KMS-11 (cell line): ENCODE measurements at regions not wholly inside any gene's neighbourhood (a gene's known extent, or its start where the extent isn't known, plus 50 kb on each side); places are given as distances from the start of the nearest gene placed in this dataset.

Experiments
- H2AFZ ChIP-seq: fragments of 200-600 bp; sonication (generic); 2 replicates; pipeline ENCODE4 v1.6.1; 2016; ENCODE audit warnings: antibody characterized with exemption, mixed run types, low read depth
- H3K27ac ChIP-seq: fragments of 200-600 bp; sonication (generic); 2 replicates; pipeline ENCODE4 v1.6.1; 2016; ENCODE audit warnings: mild to moderate bottlenecking, mixed run types
- H3K27me3 ChIP-seq: fragments of 200-600 bp; sonication (generic); 2 replicates; pipeline ENCODE4 v1.6.1; 2017; ENCODE audit warnings: mild to moderate bottlenecking, low read depth, mixed run types, moderate library complexity; ENCODE audit not compliant: insufficient read depth
- H3K36me3 ChIP-seq: fragments of 200-600 bp; sonication (generic); 2 replicates; pipeline ENCODE4 v1.6.1; 2017; ENCODE audit warnings: mild to moderate bottlenecking, mixed run types; ENCODE audit not compliant: insufficient read depth
- H3K4me1 ChIP-seq: fragments of 200-600 bp; sonication (generic); 2 replicates; pipeline ENCODE4 v1.6.1; 2016; ENCODE audit warnings: mild to moderate bottlenecking, low read depth, mixed run types; ENCODE audit not compliant: poor library complexity, severe bottlenecking
- H3K4me2 ChIP-seq: fragments of 200-600 bp; sonication (generic); 2 replicates; pipeline ENCODE4 v1.7.0; 2016; ENCODE audit warnings: mild to moderate bottlenecking, mixed run types
- H3K4me3 ChIP-seq: fragments of 200-600 bp; sonication (generic); IDR thresholded peaks from 2 replicates; pipeline ENCODE4 v1.6.1; 2017; ENCODE audit warnings: low read depth, low read length, mixed read lengths; ENCODE audit not compliant: insufficient read depth
- H3K79me2 ChIP-seq: fragments of 200-600 bp; sonication (generic); 2 replicates; pipeline ENCODE4 v1.6.1; 2016; ENCODE audit warnings: low read depth, mixed run types; ENCODE audit not compliant: insufficient read depth
- H3K9ac ChIP-seq: fragments of 200-600 bp; sonication (generic); 2 replicates; pipeline ENCODE4 v1.6.1; 2016; ENCODE audit warnings: mild to moderate bottlenecking, mixed run types
- H4K20me1 ChIP-seq: fragments of 200-600 bp; sonication (generic); 2 replicates; pipeline ENCODE4 v1.6.1; 2016; ENCODE audit warnings: mild to moderate bottlenecking, mixed run types; ENCODE audit not compliant: insufficient read depth
- TF ChIP-seq, protein P1 (sequence below): fragments of 200-600 bp; sonication (generic); conservative IDR thresholded peaks from 2 replicates; pipeline ENCODE4 v1.6.1; 2017; ENCODE audit warnings: low read depth, mild to moderate bottlenecking, antibody characterized with exemption, low read length, moderate library complexity, mixed read lengths

DNA sequence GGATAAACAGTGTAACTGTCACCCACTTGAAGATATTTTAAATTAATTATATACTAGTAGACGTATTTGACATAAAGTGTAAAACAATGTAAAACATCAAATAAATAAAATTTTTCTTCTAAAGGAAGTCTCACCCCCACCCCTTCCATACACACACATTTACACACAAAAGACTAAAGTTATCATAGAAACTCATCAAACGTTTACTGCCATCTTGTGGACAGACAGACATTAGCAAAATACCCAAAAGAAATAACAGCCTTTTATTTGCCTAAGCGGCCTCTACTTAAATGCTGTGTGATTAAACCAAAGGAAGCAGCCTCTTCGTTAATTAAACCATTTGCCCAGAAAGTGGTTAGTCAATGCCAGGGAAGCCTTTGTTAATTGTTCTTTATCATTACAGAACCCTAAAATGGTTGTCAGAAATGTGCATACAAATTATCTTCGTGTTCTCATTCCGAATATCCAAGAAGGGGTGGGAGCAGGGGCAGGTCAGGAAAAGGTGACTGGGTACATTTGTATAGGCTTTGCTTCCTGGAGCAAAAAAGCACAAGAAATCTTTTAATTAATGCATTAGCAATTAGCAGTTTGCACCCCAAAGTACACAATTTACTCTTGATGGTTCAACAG, 176.2 kb upstream of the SASH1 start:
- Histone ChIP-seq H3K9ac (no peak overlapping the region), H3K36me3 (no peaks in the 10 kb centered on the region), H3K79me2 (no peaks in the 10 kb centered on the region), H2AFZ (no peak overlapping the region), H3K4me1 (no peaks in the 10 kb centered on the region), H3K27me3 (no peaks in the 10 kb centered on the region), H4K20me1 (no peaks in the 10 kb centered on the region), H3K4me2 (no peak overlapping the region), H3K4me3 (no peak overlapping the region), H3K27ac (no peak overlapping the region)
- TF ChIP-seq, protein P1, sequence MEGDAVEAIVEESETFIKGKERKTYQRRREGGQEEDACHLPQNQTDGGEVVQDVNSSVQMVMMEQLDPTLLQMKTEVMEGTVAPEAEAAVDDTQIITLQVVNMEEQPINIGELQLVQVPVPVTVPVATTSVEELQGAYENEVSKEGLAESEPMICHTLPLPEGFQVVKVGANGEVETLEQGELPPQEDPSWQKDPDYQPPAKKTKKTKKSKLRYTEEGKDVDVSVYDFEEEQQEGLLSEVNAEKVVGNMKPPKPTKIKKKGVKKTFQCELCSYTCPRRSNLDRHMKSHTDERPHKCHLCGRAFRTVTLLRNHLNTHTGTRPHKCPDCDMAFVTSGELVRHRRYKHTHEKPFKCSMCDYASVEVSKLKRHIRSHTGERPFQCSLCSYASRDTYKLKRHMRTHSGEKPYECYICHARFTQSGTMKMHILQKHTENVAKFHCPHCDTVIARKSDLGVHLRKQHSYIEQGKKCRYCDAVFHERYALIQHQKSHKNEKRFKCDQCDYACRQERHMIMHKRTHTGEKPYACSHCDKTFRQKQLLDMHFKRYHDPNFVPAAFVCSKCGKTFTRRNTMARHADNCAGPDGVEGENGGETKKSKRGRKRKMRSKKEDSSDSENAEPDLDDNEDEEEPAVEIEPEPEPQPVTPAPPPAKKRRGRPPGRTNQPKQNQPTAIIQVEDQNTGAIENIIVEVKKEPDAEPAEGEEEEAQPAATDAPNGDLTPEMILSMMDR: peak; percentile 63

DNA sequence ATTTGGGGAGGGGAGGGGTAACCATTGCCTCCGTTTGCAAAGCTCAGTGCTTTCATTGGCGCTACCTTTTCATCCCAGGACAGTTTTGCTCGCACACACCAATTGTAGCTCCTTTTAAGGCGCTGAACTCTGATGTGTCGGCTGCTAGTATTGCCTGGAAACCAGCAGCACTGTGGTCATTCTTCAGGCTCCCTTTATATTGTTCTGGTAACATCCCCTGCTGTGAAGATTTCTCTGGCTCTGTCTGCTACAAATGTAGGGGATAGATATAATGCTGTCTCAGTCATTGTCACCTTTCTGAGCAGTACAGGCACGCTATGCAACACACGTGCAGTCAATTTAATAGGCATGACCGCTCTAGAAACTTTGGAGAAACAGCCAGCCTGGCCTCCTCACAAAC, 172.9 kb upstream of the SASH1 start:
- Histone ChIP-seq H2AFZ (no peak overlapping the region), H3K4me2 (no peak overlapping the region), H3K27me3 (no peaks in the 10 kb centered on the region), H3K4me1 (no peaks in the 10 kb centered on the region), H3K36me3 (no peaks in the 10 kb centered on the region), H3K4me3 (no peak overlapping the region), H3K27ac (no peak overlapping the region), H3K9ac (no peak overlapping the region), H3K79me2 (no peaks in the 10 kb centered on the region), H4K20me1 (no peaks in the 10 kb centered on the region)
- TF ChIP-seq, protein P1: no peak

DNA sequence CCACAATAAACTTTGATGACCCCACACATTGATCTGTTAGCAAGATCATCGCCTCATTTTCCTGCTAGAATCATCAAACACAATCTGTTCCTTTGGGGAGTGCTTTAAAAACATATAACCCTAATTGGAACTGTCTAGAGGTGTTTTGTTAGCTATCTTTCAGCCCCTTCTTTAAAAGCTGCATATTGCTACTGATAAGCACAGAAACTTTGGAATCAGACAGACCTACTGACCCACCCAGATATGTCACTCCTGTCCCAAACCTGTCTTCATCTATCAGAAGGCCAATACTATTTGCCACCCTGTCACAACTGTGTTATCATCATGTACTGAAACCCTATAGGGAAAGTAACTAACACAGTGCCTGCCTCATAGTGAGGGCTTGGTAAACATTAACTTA, 172.4 kb upstream of the SASH1 start:
- Histone ChIP-seq H3K79me2 (no peaks in the 10 kb centered on the region), H3K4me2 (no peak overlapping the region), H3K27ac (no peak overlapping the region), H3K4me1 (no peaks in the 10 kb centered on the region), H3K4me3 (no peak overlapping the region), H3K9ac (no peak overlapping the region), H3K27me3 (no peaks in the 10 kb centered on the region), H2AFZ (no peak overlapping the region), H3K36me3 (no peaks in the 10 kb centered on the region), H4K20me1 (no peaks in the 10 kb centered on the region)
- TF ChIP-seq, protein P1: no peak

DNA sequence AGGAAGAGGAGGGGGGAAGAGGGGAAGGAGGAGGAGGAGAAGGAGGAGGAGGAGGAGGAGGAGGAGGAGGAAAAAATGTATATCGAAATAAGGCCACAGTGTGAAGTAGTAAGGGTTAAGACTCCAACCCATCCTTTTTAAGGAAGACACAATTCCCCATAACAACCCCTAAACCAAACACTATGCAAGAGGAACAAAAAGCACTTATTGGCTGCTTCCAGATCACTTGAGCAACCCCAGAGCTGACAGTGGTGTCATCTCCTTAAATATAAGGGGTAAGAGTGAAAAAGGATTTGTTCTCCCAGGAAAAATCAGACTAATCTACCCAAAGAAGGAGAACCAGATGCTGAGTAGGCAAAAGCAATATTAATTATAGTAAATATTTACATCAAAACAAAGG, 169.1 kb upstream of the SASH1 start:
- Histone ChIP-seq H2AFZ (no peak overlapping the region), H3K36me3 (no peaks in the 10 kb centered on the region), H3K4me2 (no peak overlapping the region), H3K4me3 (no peak overlapping the region), H3K9ac (no peak overlapping the region), H3K79me2 (no peaks in the 10 kb centered on the region), H3K27ac (no peak overlapping the region), H3K27me3 (no peaks in the 10 kb centered on the region), H3K4me1 (no peaks in the 10 kb centered on the region), H4K20me1 (no peaks in the 10 kb centered on the region)
- TF ChIP-seq, protein P1: no peak
